Calu3 (cell line): ENCODE measurements at regions not wholly inside any gene's neighbourhood (a gene's known extent, or its start where the extent isn't known, plus 50 kb on each side); places are given as distances from the start of the nearest gene placed in this dataset.

Experiments used
- BruUV-seq: library from RNA; stranded (reverse); fragments of 400-500 nt; replicated peaks from 2 replicates; lab custom pipeline; 2021; lab: Mats Ljungman, UMichigan
- CTCF ChIA-PET: fragments of 300-600 bp; sonication (Branson Sonifier 250); formaldehyde crosslinking; loops from one replicate; lab custom pipeline; 2022; ENCODE audit warnings: antibody characterized with exemption; lab: Charles Lee
- DNase-seq: peaks from one replicate; pipeline ENCODE4 v3.0.0; 2022
- H3K27ac Mint-ChIP-seq: one replicate; pipeline ENCODE4 v1.8.0; 2022; ENCODE audit warnings: mixed read lengths; ENCODE audit not compliant: unreplicated experiment
- H3K27me3 Mint-ChIP-seq: one replicate; pipeline ENCODE4 v1.8.0; 2022; ENCODE audit warnings: mixed read lengths; ENCODE audit not compliant: unreplicated experiment
- H3K36me3 Mint-ChIP-seq: one replicate; pipeline ENCODE4 v1.8.0; 2022; ENCODE audit warnings: mild to moderate bottlenecking, moderate library complexity, mixed read lengths; ENCODE audit not compliant: insufficient read depth, unreplicated experiment
- H3K4me1 Mint-ChIP-seq: one replicate; pipeline ENCODE4 v1.8.0; 2022; ENCODE audit warnings: mild to moderate bottlenecking, low read depth, mixed read lengths; ENCODE audit not compliant: unreplicated experiment
- H3K4me3 Mint-ChIP-seq: one replicate; pipeline ENCODE4 v1.8.0; 2022; ENCODE audit warnings: mild to moderate bottlenecking, low read depth, moderate library complexity, mixed read lengths; ENCODE audit not compliant: unreplicated experiment
- H3K9me3 Mint-ChIP-seq: one replicate; pipeline ENCODE4 v1.8.0; 2022; ENCODE audit warnings: low read depth, mixed read lengths; ENCODE audit not compliant: unreplicated experiment
- CTCF ChIP-seq: fragments of 200-600 bp; IDR thresholded peaks from one replicate; pipeline ENCODE4 v1.8.0; 2022; ENCODE audit warnings: antibody characterized with exemption; ENCODE audit not compliant: unreplicated experiment
- intact Hi-C: fragments of 100-400 bp; cut with micrococcal nuclease; formaldehyde crosslinking; loops from one replicate; pipeline ENCODE4 v1.10.0; 2022; ENCODE audit not compliant: unreplicated experiment

- Mint-ChIP-seq H3K36me3 (no peaks in the 10 kb centered on the region), H3K4me1 (peaks cover 8% of the 10 kb centered on the region), H3K27ac (no peak overlapping the region), H3K27me3 (no peaks in the 10 kb centered on the region), H3K9me3 (no peaks in the 10 kb centered on the region), H3K4me3 (no peak overlapping the region)
- intact Hi-C loops, result no loop called here
- TF ChIP-seq CTCF, result no peak
- BruUV-seq, result no TSS peak
- no peak for DNase-seq
- CTCF ChIA-PET, result no interaction called here
Observed at GRCh38 chr1:220341126-220341525, 68.9 kb upstream of the RAB3GAP2 start.

- no peak for TF ChIP-seq CTCF
- H3K4me3 Mint-ChIP-seq, result no peak overlapping the region
- H3K27ac Mint-ChIP-seq, result no peak overlapping the region
Observed at GRCh38 chr1:220339581-220339980, 67.3 kb upstream of the RAB3GAP2 start.

GRCh38 chr1:220338759-220339158 lies 66.5 kb upstream of the RAB3GAP2 start:
- Mint-ChIP-seq H3K27me3 (no peaks in the 10 kb centered on the region), H3K4me3 (no peak overlapping the region), H3K9me3 (no peaks in the 10 kb centered on the region), H3K36me3 (no peaks in the 10 kb centered on the region), H3K4me1 (peaks cover 8% of the 10 kb centered on the region), H3K27ac (no peak overlapping the region)
- CTCF ChIA-PET, result no interaction called here
- no peak for TF ChIP-seq CTCF
- BruUV-seq, result no TSS peak
- intact Hi-C loops, result no loop called here
- no peak for DNase-seq

More at GRCh38 chr1:220339581-220339980, 67.3 kb upstream of the RAB3GAP2 start:
- CTCF ChIA-PET, result no interaction called here
- Mint-ChIP-seq H3K4me1 (peaks cover 8% of the 10 kb centered on the region), H3K9me3 (no peaks in the 10 kb centered on the region), H3K27me3 (no peaks in the 10 kb centered on the region), H3K36me3 (no peaks in the 10 kb centered on the region)
- no TSS peak for BruUV-seq
- no peak for DNase-seq
- intact Hi-C loops, result no loop called here

- Mint-ChIP-seq H3K27me3 (no peaks in the 10 kb centered on the region), H3K9me3 (no peaks in the 10 kb centered on the region), H3K4me1 (peaks cover 8% of the 10 kb centered on the region), H3K27ac (no peak overlapping the region), H3K36me3 (no peaks in the 10 kb centered on the region), H3K4me3 (no peak overlapping the region)
- no peak for DNase-seq
- no peak for TF ChIP-seq CTCF
- CTCF ChIA-PET, result interaction anchor here (1.5 kb wide), 1 partner anchor 8 kb away, joined by 5 read pairs; no protein-coding TSS in a partner anchor
- intact Hi-C loops, result no loop called here
- no TSS peak for BruUV-seq
Observed at GRCh38 chr1:220336391-220337031, 64.3 kb upstream of the RAB3GAP2 start.
